OCI-LY7 (cell line): ENCODE measurements at regions not wholly inside any gene's neighbourhood (a gene's known extent, or its start where the extent isn't known, plus 50 kb on each side); places are given as distances from the start of the nearest gene placed in this dataset.

Experiments used
- EZH2phosphoT487 ChIP-seq: fragments of 200-600 bp; sonication (generic); IDR thresholded peaks from 2 replicates; pipeline ENCODE4 v1.6.1; 2018; ENCODE audit warnings: low read depth, borderline replicate concordance, mild to moderate bottlenecking, mixed run types, antibody characterized with exemption, low read length, moderate library complexity, mixed read lengths
- TF ChIP-seq, protein P1 (sequence below): fragments of 200-600 bp; sonication (generic); conservative IDR thresholded peaks from 2 replicates; pipeline ENCODE4 v1.5.1; 2014; ENCODE audit warnings: mild to moderate bottlenecking, antibody characterized with exemption, low read length, moderate library complexity, mixed read lengths

- TF ChIP-seq, protein P1, sequence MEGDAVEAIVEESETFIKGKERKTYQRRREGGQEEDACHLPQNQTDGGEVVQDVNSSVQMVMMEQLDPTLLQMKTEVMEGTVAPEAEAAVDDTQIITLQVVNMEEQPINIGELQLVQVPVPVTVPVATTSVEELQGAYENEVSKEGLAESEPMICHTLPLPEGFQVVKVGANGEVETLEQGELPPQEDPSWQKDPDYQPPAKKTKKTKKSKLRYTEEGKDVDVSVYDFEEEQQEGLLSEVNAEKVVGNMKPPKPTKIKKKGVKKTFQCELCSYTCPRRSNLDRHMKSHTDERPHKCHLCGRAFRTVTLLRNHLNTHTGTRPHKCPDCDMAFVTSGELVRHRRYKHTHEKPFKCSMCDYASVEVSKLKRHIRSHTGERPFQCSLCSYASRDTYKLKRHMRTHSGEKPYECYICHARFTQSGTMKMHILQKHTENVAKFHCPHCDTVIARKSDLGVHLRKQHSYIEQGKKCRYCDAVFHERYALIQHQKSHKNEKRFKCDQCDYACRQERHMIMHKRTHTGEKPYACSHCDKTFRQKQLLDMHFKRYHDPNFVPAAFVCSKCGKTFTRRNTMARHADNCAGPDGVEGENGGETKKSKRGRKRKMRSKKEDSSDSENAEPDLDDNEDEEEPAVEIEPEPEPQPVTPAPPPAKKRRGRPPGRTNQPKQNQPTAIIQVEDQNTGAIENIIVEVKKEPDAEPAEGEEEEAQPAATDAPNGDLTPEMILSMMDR: no peak
- no peak for TF ChIP-seq EZH2phosphoT487
Observed at GRCh38 chr2:221342388-221342787, 229.7 kb downstream of the EPHA4 start.
